Osteocyte (in vitro differentiated cells): ENCODE measurements at regions not wholly inside any gene's neighbourhood (a gene's known extent, or its start where the extent isn't known, plus 50 kb on each side); places are given as distances from the start of the nearest gene placed in this dataset.

ENCODE experiments used
- DNase-seq: peaks from one replicate; pipeline ENCODE4 v3.0.0; 2021; ENCODE audit warnings: mixed read lengths; ENCODE audit not compliant: unreplicated experiment; ENCODE audit errors: extremely low spot score
- H3K27ac Mint-ChIP-seq: one replicate; pipeline ENCODE4 v1.8.0; 2021; ENCODE audit warnings: mild to moderate bottlenecking, mixed read lengths; ENCODE audit not compliant: unreplicated experiment
- H3K27me3 Mint-ChIP-seq: one replicate; pipeline ENCODE4 v1.8.0; 2021; ENCODE audit warnings: mixed read lengths; ENCODE audit not compliant: unreplicated experiment
- H3K36me3 Mint-ChIP-seq: one replicate; pipeline ENCODE4 v1.8.0; 2021; ENCODE audit warnings: mixed read lengths; ENCODE audit not compliant: unreplicated experiment
- H3K4me1 Mint-ChIP-seq: one replicate; pipeline ENCODE4 v1.8.0; 2021; ENCODE audit warnings: mixed read lengths; ENCODE audit not compliant: unreplicated experiment
- H3K4me3 Mint-ChIP-seq: one replicate; pipeline ENCODE4 v1.8.0; 2021; ENCODE audit warnings: mild to moderate bottlenecking, moderate library complexity, mixed read lengths; ENCODE audit not compliant: unreplicated experiment
- H3K9me3 Mint-ChIP-seq: one replicate; pipeline ENCODE4 v1.8.0; 2021; ENCODE audit warnings: mixed read lengths; ENCODE audit not compliant: unreplicated experiment
- TF ChIP-seq, protein P1 (sequence below): fragments of 200-600 bp; sonication (generic); IDR thresholded peaks from 2 replicates; pipeline ENCODE4 v1.5.0; 2021; ENCODE audit warnings: antibody characterized with exemption, mild to moderate bottlenecking, moderate library complexity

- H3K9me3 Mint-ChIP-seq: no peaks in the 10 kb centered on the region
- TF ChIP-seq, protein P1, sequence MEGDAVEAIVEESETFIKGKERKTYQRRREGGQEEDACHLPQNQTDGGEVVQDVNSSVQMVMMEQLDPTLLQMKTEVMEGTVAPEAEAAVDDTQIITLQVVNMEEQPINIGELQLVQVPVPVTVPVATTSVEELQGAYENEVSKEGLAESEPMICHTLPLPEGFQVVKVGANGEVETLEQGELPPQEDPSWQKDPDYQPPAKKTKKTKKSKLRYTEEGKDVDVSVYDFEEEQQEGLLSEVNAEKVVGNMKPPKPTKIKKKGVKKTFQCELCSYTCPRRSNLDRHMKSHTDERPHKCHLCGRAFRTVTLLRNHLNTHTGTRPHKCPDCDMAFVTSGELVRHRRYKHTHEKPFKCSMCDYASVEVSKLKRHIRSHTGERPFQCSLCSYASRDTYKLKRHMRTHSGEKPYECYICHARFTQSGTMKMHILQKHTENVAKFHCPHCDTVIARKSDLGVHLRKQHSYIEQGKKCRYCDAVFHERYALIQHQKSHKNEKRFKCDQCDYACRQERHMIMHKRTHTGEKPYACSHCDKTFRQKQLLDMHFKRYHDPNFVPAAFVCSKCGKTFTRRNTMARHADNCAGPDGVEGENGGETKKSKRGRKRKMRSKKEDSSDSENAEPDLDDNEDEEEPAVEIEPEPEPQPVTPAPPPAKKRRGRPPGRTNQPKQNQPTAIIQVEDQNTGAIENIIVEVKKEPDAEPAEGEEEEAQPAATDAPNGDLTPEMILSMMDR: no peak
- peaks cover 2% of the 10 kb centered on the region for H3K4me1 Mint-ChIP-seq
- no peaks in the 10 kb centered on the region for H3K36me3 Mint-ChIP-seq
- no peak for DNase-seq
- H3K4me3 Mint-ChIP-seq: no peak overlapping the region
- H3K27me3 Mint-ChIP-seq: peaks cover 2% of the 10 kb centered on the region
- H3K27ac Mint-ChIP-seq: no peak overlapping the region
These were observed 137.6 kb downstream of the MBD2 start for GRCh38 chr18:54086863-54087262.

DNA sequence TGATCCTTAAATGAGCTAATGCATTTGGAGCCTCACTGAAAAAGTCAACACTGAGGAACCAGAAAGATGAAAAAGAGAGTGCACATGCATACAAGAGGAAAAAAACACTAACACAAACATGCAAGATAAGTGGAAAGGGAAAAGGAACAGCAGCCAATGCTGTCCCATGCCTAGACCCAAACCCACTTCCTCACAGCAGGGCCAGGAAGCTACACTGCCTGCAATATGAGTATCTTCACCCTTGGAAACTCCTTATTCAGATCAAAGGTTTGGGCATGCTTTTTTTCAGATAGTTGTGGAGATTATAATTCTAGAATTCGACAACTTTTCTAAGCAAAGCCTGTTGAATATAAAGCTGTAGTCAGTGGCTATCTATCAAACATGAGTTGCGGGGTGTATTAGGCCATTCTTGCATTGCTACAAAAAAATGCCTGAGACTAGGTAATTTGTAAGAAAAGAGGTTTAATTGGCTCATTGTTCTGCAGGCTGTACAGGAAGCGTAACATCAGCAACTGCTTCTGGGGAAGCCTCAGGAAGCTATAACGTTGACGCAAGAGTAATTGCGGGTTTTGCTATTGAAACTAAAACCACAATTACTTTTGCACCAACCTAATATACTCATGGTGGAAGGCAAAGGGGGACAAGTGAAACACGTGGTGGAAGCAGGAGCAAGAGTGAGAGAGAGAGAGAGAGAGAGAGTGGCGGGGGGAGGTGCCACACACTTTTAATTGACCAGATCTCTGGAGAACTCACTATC lies 138.2 kb downstream of the MBD2 start:
- Mint-ChIP-seq H3K27me3 (peaks cover 2% of the 10 kb centered on the region), H3K27ac (no peak overlapping the region), H3K36me3 (no peaks in the 10 kb centered on the region), H3K4me1 (peaks cover 2% of the 10 kb centered on the region), H3K4me3 (no peak overlapping the region), H3K9me3 (no peaks in the 10 kb centered on the region)
- DNase-seq: no peak
- TF ChIP-seq, protein P1: no peak

- H3K9me3 Mint-ChIP-seq: no peaks in the 10 kb centered on the region
- no peak for DNase-seq
- H3K27me3 Mint-ChIP-seq: peaks cover 3% of the 10 kb centered on the region
- H3K36me3 Mint-ChIP-seq: no peaks in the 10 kb centered on the region
- TF ChIP-seq, protein P1: no peak
- no peak overlapping the region for H3K4me3 Mint-ChIP-seq
- H3K27ac Mint-ChIP-seq: no peak overlapping the region
- H3K4me1 Mint-ChIP-seq: no peaks in the 10 kb centered on the region
These were observed 143.6 kb downstream of the MBD2 start for GRCh38 chr18:54080858-54081257.

DNA sequence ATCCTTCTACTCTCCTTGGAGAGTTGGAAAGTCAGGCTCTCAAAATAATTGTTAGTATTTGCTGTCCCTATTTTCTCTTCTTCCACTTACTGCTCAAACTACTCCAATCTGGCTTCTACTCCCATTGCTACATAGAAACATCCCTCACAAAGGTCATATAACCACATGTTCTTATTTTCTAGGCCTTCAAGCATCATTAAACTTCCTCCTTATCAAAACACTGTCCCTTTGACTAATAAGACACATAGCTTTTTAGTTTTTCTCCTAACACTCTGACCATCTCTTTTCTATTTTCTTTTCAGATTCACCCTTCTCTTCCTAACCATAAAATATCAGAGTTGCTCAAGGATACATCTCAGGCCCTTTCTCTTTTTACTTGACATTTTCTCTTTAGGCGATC lies 148.3 kb downstream of the MBD2 start:
- H3K36me3 Mint-ChIP-seq: no peaks in the 10 kb centered on the region
- no peaks in the 10 kb centered on the region for H3K4me1 Mint-ChIP-seq
- DNase-seq: no peak
- H3K9me3 Mint-ChIP-seq: no peaks in the 10 kb centered on the region
- H3K27ac Mint-ChIP-seq: no peak overlapping the region
- peaks cover 14% of the 10 kb centered on the region for H3K27me3 Mint-ChIP-seq
- H3K4me3 Mint-ChIP-seq: no peak overlapping the region
- TF ChIP-seq, protein P1: no peak

GRCh38 chr18:54075689-54076088 lies 148.8 kb downstream of the MBD2 start:
- TF ChIP-seq, protein P1: no peak
- Mint-ChIP-seq H3K27me3 (peaks cover 14% of the 10 kb centered on the region), H3K36me3 (no peaks in the 10 kb centered on the region), H3K4me3 (no peak overlapping the region), H3K27ac (no peak overlapping the region), H3K9me3 (no peaks in the 10 kb centered on the region), H3K4me1 (no peaks in the 10 kb centered on the region)
- DNase-seq: no peak
